K562 (cell line): ENCODE measurements at regions not wholly inside any gene's neighbourhood (a gene's known extent, or its start where the extent isn't known, plus 50 kb on each side); places are given as distances from the start of the nearest gene placed in this dataset.

Experiments
- HDGF ChIP-seq: fragments of 450-650 bp; IDR thresholded peaks from 2 replicates; pipeline ENCODE4 v1.6.1; 2016
- POLR2AphosphoS5 ChIP-seq: IDR thresholded peaks from 2 replicates; pipeline ENCODE4 v1.6.1; 2011; ENCODE audit warnings: mild to moderate bottlenecking, low read depth, low read length, moderate library complexity; ENCODE audit not compliant: control insufficient read depth, insufficient read depth
- RAD51 ChIP-seq: fragments of 450-650 bp; IDR thresholded peaks from 2 replicates; pipeline ENCODE4 v1.7.1; 2016; ENCODE audit warnings: low read depth, mild to moderate bottlenecking, borderline replicate concordance
- RFX5 ChIP-seq: IDR thresholded peaks from 2 replicates; pipeline ENCODE4 v1.6.1; 2011; ENCODE audit warnings: low read depth, mild to moderate bottlenecking, improper control_type of control experiment, low read length
- SIRT6 ChIP-seq: IDR thresholded peaks from one replicate; pipeline ENCODE4 v1.6.1; 2012; ENCODE audit warnings: low read depth, mild to moderate bottlenecking, control low read depth, inconsistent platforms, low read length, moderate library complexity
- SNIP1 ChIP-seq: fragments of 450-650 bp; IDR thresholded peaks from 2 replicates; pipeline ENCODE4 v1.7.1; 2017; ENCODE audit warnings: low read depth, mild to moderate bottlenecking
- TGIF2 ChIP-seq: sonication (generic); formaldehyde crosslinking; IDR thresholded peaks from 2 replicates; pipeline ENCODE4 v1.8.1; 2022; ENCODE audit warnings: mild to moderate bottlenecking, missing genetic modification reagents, moderate library complexity
- TF ChIP-seq, protein P1 (sequence below): fragments of 450-650 bp; conservative IDR thresholded peaks from 2 replicates; pipeline ENCODE4 v1.6.1; 2016; ENCODE audit warnings: missing genetic modification characterization, low read depth, mild to moderate bottlenecking, missing compliant biosample characterization, moderate library complexity
- TF ChIP-seq, protein P2 (sequence below): fragments of 250-450 bp; sonication (Bioruptor Pico); IDR thresholded peaks from 2 replicates; pipeline ENCODE4 v1.5.0; 2020; ENCODE audit warnings: mild to moderate bottlenecking, borderline replicate concordance
- TF ChIP-seq, protein P3 (sequence below): sonication (generic); formaldehyde crosslinking; IDR thresholded peaks from 2 replicates; pipeline ENCODE4 v1.9.0; 2022; ENCODE audit warnings: mild to moderate bottlenecking, missing genetic modification reagents
- TF ChIP-seq, protein P4 (sequence below): fragments of 250-450 bp; sonication (Bioruptor Pico); IDR thresholded peaks from 2 replicates; pipeline ENCODE4 v1.8.0; 2021; ENCODE audit warnings: borderline replicate concordance, mild to moderate bottlenecking, moderate library complexity; ENCODE audit not compliant: poor library complexity, severe bottlenecking
- TF ChIP-seq, protein P5 (sequence below): fragments of 450-650 bp; IDR thresholded peaks from 2 replicates; pipeline ENCODE4 v1.6.1; 2018; ENCODE audit not compliant: partially characterized antibody
- TF ChIP-seq, protein P6 (sequence below): fragments of 150-350 bp; IDR thresholded peaks from 2 replicates; pipeline ENCODE4 v1.6.1; 2014; ENCODE audit warnings: low read depth, mild to moderate bottlenecking, low read length, borderline replicate concordance

DNA sequence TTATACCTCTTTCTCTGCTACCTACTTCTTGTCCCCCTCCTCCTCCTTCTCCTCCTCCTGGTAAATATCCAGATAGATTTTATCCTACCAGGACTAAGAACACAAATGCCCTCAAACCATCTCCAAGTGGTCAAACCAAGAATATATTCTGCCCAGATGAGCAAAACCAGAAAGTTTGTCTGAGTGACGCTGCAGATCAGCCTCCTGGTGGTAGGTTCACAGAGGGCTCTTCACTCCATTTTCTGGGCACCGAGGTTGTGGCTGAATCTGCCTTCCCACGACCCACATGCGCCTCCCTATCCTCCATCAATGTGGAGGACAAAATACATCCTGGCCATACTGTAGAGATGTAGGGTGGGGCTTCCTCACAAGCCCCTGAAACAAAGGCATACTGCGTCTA, 543.6 kb downstream of the MN1 start:
- TF ChIP-seq, protein P1, sequence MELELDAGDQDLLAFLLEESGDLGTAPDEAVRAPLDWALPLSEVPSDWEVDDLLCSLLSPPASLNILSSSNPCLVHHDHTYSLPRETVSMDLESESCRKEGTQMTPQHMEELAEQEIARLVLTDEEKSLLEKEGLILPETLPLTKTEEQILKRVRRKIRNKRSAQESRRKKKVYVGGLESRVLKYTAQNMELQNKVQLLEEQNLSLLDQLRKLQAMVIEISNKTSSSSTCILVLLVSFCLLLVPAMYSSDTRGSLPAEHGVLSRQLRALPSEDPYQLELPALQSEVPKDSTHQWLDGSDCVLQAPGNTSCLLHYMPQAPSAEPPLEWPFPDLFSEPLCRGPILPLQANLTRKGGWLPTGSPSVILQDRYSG, result no peak
- TF ChIP-seq, protein P2, sequence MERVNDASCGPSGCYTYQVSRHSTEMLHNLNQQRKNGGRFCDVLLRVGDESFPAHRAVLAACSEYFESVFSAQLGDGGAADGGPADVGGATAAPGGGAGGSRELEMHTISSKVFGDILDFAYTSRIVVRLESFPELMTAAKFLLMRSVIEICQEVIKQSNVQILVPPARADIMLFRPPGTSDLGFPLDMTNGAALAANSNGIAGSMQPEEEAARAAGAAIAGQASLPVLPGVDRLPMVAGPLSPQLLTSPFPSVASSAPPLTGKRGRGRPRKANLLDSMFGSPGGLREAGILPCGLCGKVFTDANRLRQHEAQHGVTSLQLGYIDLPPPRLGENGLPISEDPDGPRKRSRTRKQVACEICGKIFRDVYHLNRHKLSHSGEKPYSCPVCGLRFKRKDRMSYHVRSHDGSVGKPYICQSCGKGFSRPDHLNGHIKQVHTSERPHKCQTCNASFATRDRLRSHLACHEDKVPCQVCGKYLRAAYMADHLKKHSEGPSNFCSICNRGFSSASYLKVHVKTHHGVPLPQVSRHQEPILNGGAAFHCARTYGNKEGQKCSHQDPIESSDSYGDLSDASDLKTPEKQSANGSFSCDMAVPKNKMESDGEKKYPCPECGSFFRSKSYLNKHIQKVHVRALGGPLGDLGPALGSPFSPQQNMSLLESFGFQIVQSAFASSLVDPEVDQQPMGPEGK (CRISPR knock-in tag), result no peak
- TF ChIP-seq SNIP1, result no peak
- TF ChIP-seq, protein P3, sequence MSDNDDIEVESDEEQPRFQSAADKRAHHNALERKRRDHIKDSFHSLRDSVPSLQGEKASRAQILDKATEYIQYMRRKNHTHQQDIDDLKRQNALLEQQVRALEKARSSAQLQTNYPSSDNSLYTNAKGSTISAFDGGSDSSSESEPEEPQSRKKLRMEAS (CRISPR knock-in tag), result no peak
- TF ChIP-seq RAD51, result no peak
- TF ChIP-seq, protein P4, sequence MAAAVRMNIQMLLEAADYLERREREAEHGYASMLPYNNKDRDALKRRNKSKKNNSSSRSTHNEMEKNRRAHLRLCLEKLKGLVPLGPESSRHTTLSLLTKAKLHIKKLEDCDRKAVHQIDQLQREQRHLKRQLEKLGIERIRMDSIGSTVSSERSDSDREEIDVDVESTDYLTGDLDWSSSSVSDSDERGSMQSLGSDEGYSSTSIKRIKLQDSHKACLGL, result no peak
- no peak for TF ChIP-seq RFX5
- TF ChIP-seq TGIF2 (CRISPR knock-in tag), result no peak
- no peak for TF ChIP-seq HDGF
- no peak for TF ChIP-seq SIRT6
- TF ChIP-seq, protein P5, sequence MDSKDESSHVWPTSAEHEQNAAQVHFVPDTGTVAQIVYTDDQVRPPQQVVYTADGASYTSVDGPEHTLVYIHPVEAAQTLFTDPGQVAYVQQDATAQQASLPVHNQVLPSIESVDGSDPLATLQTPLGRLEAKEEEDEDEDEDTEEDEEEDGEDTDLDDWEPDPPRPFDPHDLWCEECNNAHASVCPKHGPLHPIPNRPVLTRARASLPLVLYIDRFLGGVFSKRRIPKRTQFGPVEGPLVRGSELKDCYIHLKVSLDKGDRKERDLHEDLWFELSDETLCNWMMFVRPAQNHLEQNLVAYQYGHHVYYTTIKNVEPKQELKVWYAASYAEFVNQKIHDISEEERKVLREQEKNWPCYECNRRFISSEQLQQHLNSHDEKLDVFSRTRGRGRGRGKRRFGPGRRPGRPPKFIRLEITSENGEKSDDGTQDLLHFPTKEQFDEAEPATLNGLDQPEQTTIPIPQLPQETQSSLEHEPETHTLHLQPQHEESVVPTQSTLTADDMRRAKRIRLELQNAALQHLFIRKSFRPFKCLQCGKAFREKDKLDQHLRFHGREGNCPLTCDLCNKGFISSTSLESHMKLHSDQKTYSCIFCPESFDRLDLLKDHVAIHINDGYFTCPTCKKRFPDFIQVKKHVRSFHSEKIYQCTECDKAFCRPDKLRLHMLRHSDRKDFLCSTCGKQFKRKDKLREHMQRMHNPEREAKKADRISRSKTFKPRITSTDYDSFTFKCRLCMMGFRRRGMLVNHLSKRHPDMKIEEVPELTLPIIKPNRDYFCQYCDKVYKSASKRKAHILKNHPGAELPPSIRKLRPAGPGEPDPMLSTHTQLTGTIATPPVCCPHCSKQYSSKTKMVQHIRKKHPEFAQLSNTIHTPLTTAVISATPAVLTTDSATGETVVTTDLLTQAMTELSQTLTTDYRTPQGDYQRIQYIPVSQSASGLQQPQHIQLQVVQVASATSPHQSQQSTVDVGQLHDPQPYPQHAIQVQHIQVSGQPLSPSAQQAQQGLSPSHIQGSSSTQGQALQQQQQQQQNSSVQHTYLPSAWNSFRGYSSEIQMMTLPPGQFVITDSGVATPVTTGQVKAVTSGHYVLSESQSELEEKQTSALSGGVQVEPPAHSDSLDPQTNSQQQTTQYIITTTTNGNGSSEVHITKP, result no peak
- TF ChIP-seq, protein P6, sequence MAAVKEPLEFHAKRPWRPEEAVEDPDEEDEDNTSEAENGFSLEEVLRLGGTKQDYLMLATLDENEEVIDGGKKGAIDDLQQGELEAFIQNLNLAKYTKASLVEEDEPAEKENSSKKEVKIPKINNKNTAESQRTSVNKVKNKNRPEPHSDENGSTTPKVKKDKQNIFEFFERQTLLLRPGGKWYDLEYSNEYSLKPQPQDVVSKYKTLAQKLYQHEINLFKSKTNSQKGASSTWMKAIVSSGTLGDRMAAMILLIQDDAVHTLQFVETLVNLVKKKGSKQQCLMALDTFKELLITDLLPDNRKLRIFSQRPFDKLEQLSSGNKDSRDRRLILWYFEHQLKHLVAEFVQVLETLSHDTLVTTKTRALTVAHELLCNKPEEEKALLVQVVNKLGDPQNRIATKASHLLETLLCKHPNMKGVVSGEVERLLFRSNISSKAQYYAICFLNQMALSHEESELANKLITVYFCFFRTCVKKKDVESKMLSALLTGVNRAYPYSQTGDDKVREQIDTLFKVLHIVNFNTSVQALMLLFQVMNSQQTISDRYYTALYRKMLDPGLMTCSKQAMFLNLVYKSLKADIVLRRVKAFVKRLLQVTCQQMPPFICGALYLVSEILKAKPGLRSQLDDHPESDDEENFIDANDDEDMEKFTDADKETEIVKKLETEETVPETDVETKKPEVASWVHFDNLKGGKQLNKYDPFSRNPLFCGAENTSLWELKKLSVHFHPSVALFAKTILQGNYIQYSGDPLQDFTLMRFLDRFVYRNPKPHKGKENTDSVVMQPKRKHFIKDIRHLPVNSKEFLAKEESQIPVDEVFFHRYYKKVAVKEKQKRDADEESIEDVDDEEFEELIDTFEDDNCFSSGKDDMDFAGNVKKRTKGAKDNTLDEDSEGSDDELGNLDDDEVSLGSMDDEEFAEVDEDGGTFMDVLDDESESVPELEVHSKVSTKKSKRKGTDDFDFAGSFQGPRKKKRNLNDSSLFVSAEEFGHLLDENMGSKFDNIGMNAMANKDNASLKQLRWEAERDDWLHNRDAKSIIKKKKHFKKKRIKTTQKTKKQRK, result no peak
- no peak for TF ChIP-seq POLR2AphosphoS5
